Activated B cell treated with CpG ODN at 0.5 μM for 24 hours (primary cell): ENCODE measurements at regions not wholly inside any gene's neighbourhood (a gene's known extent, or its start where the extent isn't known, plus 50 kb on each side); places are given as distances from the start of the nearest gene placed in this dataset.

Experiments
- ATAC-seq: fragments of 200-7000 bp; cut with Tn5 transposase; one replicate; pipeline ENCODE4 v1.10.0; 2021; ENCODE audit warnings: low read depth, mild to moderate bottlenecking, moderate library complexity
- CTCF ChIA-PET: fragments of 350-600 bp; sonication (Branson Sonifier 250); formaldehyde crosslinking; loops from one replicate; lab custom pipeline; 2021; ENCODE audit warnings: antibody characterized with exemption; lab: Charles Lee
- POLR2A ChIA-PET: fragments of 350-600 bp; sonication (Branson Sonifier 250); formaldehyde crosslinking; loops from one replicate; lab custom pipeline; 2021; ENCODE audit warnings: antibody characterized with exemption; lab: Charles Lee
- DNase-seq: peaks from one replicate; pipeline ENCODE4 v3.0.0; 2022
- H3K27ac Mint-ChIP-seq: one replicate; pipeline ENCODE4 v1.8.0; 2020; ENCODE audit warnings: mixed read lengths
- H3K27me3 Mint-ChIP-seq: one replicate; pipeline ENCODE4 v1.8.0; 2021; ENCODE audit warnings: mixed read lengths
- H3K36me3 Mint-ChIP-seq: one replicate; pipeline ENCODE4 v1.8.0; 2021; ENCODE audit warnings: low read depth, mixed read lengths
- H3K4me1 Mint-ChIP-seq: one replicate; pipeline ENCODE4 v1.8.0; 2021; ENCODE audit warnings: mixed read lengths
- H3K4me3 Mint-ChIP-seq: one replicate; pipeline ENCODE4 v1.8.0; 2020; ENCODE audit warnings: mild to moderate bottlenecking, mixed read lengths
- H3K9me3 Mint-ChIP-seq: one replicate; pipeline ENCODE4 v1.8.0; 2020; ENCODE audit warnings: mixed read lengths
- CTCF ChIP-seq: fragments of 200-600 bp; IDR thresholded peaks from one replicate; pipeline ENCODE4 v1.8.0; 2022; ENCODE audit warnings: antibody characterized with exemption, mild to moderate bottlenecking
- intact Hi-C: fragments of 100-400 bp; cut with micrococcal nuclease; formaldehyde crosslinking; loops from one replicate; pipeline ENCODE4 v1.15.1; 2024

- H3K9me3 Mint-ChIP-seq = no peaks in the 10 kb centered on the region
- DNase-seq (no peak), ATAC-seq (no peak)
- no peak overlapping the region for H3K4me3 Mint-ChIP-seq
- H3K36me3 Mint-ChIP-seq = no peaks in the 10 kb centered on the region
- intact Hi-C loops = no loop called here
- ChIA-PET POLR2A (no interaction called here), CTCF (no interaction called here)
- TF ChIP-seq CTCF = no peak
- no peak overlapping the region for H3K27ac Mint-ChIP-seq
- peaks cover 8% of the 10 kb centered on the region for H3K27me3 Mint-ChIP-seq
- no peaks in the 10 kb centered on the region for H3K4me1 Mint-ChIP-seq
These were observed 58.5 kb upstream of the ANO1 start for GRCh38 chr11:70019576-70020011.

GRCh38 chr11:70020336-70021214 lies 57.5 kb upstream of the ANO1 start:
- Mint-ChIP-seq H3K9me3 (no peaks in the 10 kb centered on the region), H3K27me3 (peaks cover 8% of the 10 kb centered on the region), H3K36me3 (no peaks in the 10 kb centered on the region), H3K27ac (no peak overlapping the region), H3K4me1 (no peaks in the 10 kb centered on the region), H3K4me3 (no peak overlapping the region)
- no peak for TF ChIP-seq CTCF
- ChIA-PET POLR2A (no interaction called here), CTCF (no interaction called here)
- DNase-seq (no peak), ATAC-seq (no peak)
- intact Hi-C loops = no loop called here

- peaks cover 8% of the 10 kb centered on the region for H3K27me3 Mint-ChIP-seq
- ChIA-PET POLR2A (no interaction called here), CTCF (no interaction called here)
- H3K27ac Mint-ChIP-seq = no peak overlapping the region
- no peaks in the 10 kb centered on the region for H3K9me3 Mint-ChIP-seq
- ATAC-seq (no peak), DNase-seq (no peak)
- no peaks in the 10 kb centered on the region for H3K36me3 Mint-ChIP-seq
- intact Hi-C loops = no loop called here
- H3K4me1 Mint-ChIP-seq = no peaks in the 10 kb centered on the region
- no peak overlapping the region for H3K4me3 Mint-ChIP-seq
- no peak for TF ChIP-seq CTCF
These were observed 56.5 kb upstream of the ANO1 start for GRCh38 chr11:70021586-70021985.

- Mint-ChIP-seq H3K4me1 (no peaks in the 10 kb centered on the region), H3K9me3 (no peaks in the 10 kb centered on the region), H3K36me3 (no peaks in the 10 kb centered on the region), H3K27me3 (peaks cover 3% of the 10 kb centered on the region), H3K27ac (no peak overlapping the region), H3K4me3 (no peak overlapping the region)
- ChIA-PET POLR2A (no interaction called here), CTCF (no interaction called here)
- TF ChIP-seq CTCF = no peak
- intact Hi-C loops = no loop called here
- no peak for ATAC-seq
- no peak for DNase-seq
These were observed 53.9 kb upstream of the ANO1 start for GRCh38 chr11:70024036-70024772.

- H3K27ac Mint-ChIP-seq = no peak overlapping the region
- H3K4me1 Mint-ChIP-seq = no peaks in the 10 kb centered on the region
- ChIA-PET CTCF (no interaction called here), POLR2A (no interaction called here)
- no peak for ATAC-seq
- no peaks in the 10 kb centered on the region for H3K9me3 Mint-ChIP-seq
- TF ChIP-seq CTCF = no peak
- peaks cover 3% of the 10 kb centered on the region for H3K27me3 Mint-ChIP-seq
- intact Hi-C loops = no loop called here
- no peak overlapping the region for H3K4me3 Mint-ChIP-seq
- DNase-seq = no peak
- H3K36me3 Mint-ChIP-seq = no peaks in the 10 kb centered on the region
These were observed 53.4 kb upstream of the ANO1 start for GRCh38 chr11:70024773-70025045.
